ENCODE measurements at regions not wholly inside any gene's neighbourhood (a gene's known extent, or its start where the extent isn't known, plus 50 kb on each side); places are given as distances from the start of the nearest gene placed in this dataset.

DNA sequence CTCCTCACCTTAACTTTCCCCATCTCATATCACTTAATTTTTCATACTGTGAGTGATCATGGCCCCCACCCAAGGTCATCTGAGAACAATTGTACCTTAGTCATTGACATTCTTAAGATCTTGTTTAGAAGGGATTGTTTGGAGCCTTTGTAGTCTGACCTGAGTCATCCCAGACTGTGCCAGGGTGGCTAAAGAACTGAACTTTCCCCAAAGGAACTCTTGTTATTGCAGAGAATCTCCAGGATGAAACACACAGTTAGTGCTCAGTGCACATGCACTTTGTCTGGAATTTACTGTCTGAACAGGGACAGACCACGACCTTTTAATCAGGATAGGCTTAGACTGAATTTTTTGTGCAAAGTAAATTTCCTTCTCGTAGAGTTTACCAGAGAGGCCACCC lies 112.6 kb upstream of the CCN2 start:
- Histone ChIP-seq H3K36me3 (ENCODE audit: control insufficient read depth in 2 of 2, insufficient read depth in 2 of 2, low read length in 1 of 2) (no peaks in the 10 kb centered on the region), H3K4me1 (ENCODE audit: control insufficient read depth, insufficient read depth, low read length) (no peaks in the 10 kb centered on the region), H4K20me1 (ENCODE audit: control insufficient read depth, insufficient read depth) (no peaks in the 10 kb centered on the region), H3K4me3 (no peak overlapping the region), H2AFZ (ENCODE audit: control insufficient read depth, low read depth, low read length) (no peak overlapping the region), H3K79me2 (ENCODE audit: control insufficient read depth, insufficient read depth, low read length) (no peaks in the 10 kb centered on the region), H3K9me3 (replicated peaks; ENCODE audit: control insufficient read depth, insufficient read depth, low read length) (no peaks in the 10 kb centered on the region), H3K9ac (ENCODE audit: control insufficient read depth, insufficient read depth, low read length) (no peak overlapping the region), H3K4me2 (ENCODE audit: control insufficient read depth, insufficient read depth) (no peak overlapping the region), H3K27me3 (replicated peaks in 1 of 2; ENCODE audit: control insufficient read depth in 2 of 2, insufficient read depth in 2 of 2, low read length in 1 of 2) (peaks cover 0 to 2% of the 10 kb centered on the region in 2 experiments; a peak in 1 of 4 replicates), H3K27ac (ENCODE audit: control insufficient read depth, insufficient read depth) (no peak overlapping the region)
- 3% methylated on average over 2 of the region's 2 CpGs for WGBS (ENCODE audit: insufficient coverage, insufficient replicate concordance, low lambda C conversion rate, missing lambda C conversion rate)
- no peak for TF ChIP-seq NBN (IDR thresholded peaks at IDR 0.05)
- no peak for TF ChIP-seq HDAC2 (IDR thresholded peaks at IDR 0.05)
- TF ChIP-seq BCLAF1 (IDR thresholded peaks at IDR 0.05): no peak
- ChIA-PET CTCF (no interaction called here), RAD21 (ENCODE audit: unreplicated experiment) (no interaction called here), POLR2A (no interaction called here), SMC1A (ENCODE audit: uncharacterized antibody, unreplicated experiment) (no interaction called here)
- BruUV-seq (replicated peaks): no TSS peak
- ATAC-seq (no peak), DNase-seq (ENCODE audit: low read depth, low spot score) (no peak), FAIRE-seq (no peak)
- intact Hi-C loops (cut with micrococcal nuclease; ENCODE audit: unreplicated experiment): no loop called here
- in situ Hi-C loops (cut with MboI): no loop called here

DNA sequence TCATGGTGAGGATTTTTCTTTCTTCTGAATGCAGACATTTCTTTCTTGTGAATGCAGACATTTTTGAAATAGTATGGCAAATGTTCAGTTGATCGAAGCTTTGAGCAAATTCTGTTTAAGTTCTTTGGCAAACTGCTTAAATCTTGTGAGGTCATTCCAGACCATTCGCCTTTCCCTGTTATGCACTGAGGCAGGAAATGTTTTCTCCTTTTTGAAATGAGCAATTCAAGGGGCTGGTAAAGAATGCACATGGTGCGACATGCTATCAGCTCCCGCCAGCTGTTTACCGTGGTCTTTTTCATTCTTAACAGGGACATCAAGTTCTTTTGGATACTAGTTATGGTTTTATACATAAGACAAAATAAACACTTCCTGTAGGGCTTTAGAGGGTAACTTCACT lies 112.0 kb upstream of the CCN2 start:
- Histone ChIP-seq H3K36me3 (ENCODE audit: control insufficient read depth in 2 of 2, insufficient read depth in 2 of 2, low read length in 1 of 2) (no peaks in the 10 kb centered on the region), H3K27ac (ENCODE audit: control insufficient read depth, insufficient read depth) (no peak overlapping the region), H3K27me3 (replicated peaks in 1 of 2; ENCODE audit: control insufficient read depth in 2 of 2, insufficient read depth in 2 of 2, low read length in 1 of 2) (peaks cover 0 to 2% of the 10 kb centered on the region in 2 experiments; a peak in 1 of 4 replicates), H3K9ac (ENCODE audit: control insufficient read depth, insufficient read depth, low read length) (no peak overlapping the region), H3K9me3 (replicated peaks; ENCODE audit: control insufficient read depth, insufficient read depth, low read length) (no peaks in the 10 kb centered on the region), H3K79me2 (ENCODE audit: control insufficient read depth, insufficient read depth, low read length) (no peaks in the 10 kb centered on the region), H3K4me3 (no peak overlapping the region), H4K20me1 (ENCODE audit: control insufficient read depth, insufficient read depth) (no peaks in the 10 kb centered on the region), H3K4me2 (ENCODE audit: control insufficient read depth, insufficient read depth) (no peak overlapping the region), H2AFZ (ENCODE audit: control insufficient read depth, low read depth, low read length) (no peak overlapping the region), H3K4me1 (ENCODE audit: control insufficient read depth, insufficient read depth, low read length) (no peaks in the 10 kb centered on the region)
- FAIRE-seq: no peak
- intact Hi-C loops (cut with micrococcal nuclease; ENCODE audit: unreplicated experiment): no loop called here
- POLR2A ChIA-PET: no interaction called here
- no peak for DNase-seq (ENCODE audit: low read depth, low spot score)
- TF ChIP-seq RB1 (IDR thresholded peaks at IDR 0.05; ENCODE audit: borderline replicate concordance): no peak
- TF ChIP-seq DPF2 (IDR thresholded peaks at IDR 0.05): no peak
- TF ChIP-seq SKIL (IDR thresholded peaks at IDR 0.05; ENCODE audit: low read depth, poor library complexity, severe bottlenecking): no peak
- no peak for TF ChIP-seq BRCA1 (IDR thresholded peaks at IDR 0.05; ENCODE audit: low read depth, low read length)
- TF ChIP-seq JUND (IDR thresholded peaks at IDR 0.05; ENCODE audit: low read depth, low read length): no peak
- no peak for TF ChIP-seq SP1 (IDR thresholded peaks at IDR 0.05; ENCODE audit: low read depth, low read length)
- WGBS (ENCODE audit: insufficient coverage, insufficient replicate concordance, low lambda C conversion rate, missing lambda C conversion rate): 41% methylated on average over 5 of the region's 5 CpGs
- CTCF ChIA-PET: interaction anchor here (1.0 kb wide), 1 partner anchor 32 kb away, joined by 3 read pairs; no protein-coding TSS in a partner anchor
- SMC1A ChIA-PET (ENCODE audit: uncharacterized antibody, unreplicated experiment): no interaction called here
- ATAC-seq: no peak
- RAD21 ChIA-PET (ENCODE audit: unreplicated experiment): no interaction called here
- in situ Hi-C loops (cut with MboI): no loop called here
- no TSS peak for BruUV-seq (replicated peaks)

All from GM12878 (cell line).